Activated naive CD8-positive, alpha-beta T cell treated with anti-CD3 and anti-CD28 coated beads for 36 hours (primary cell): ENCODE measurements at regions not wholly inside any gene's neighbourhood (a gene's known extent, or its start where the extent isn't known, plus 50 kb on each side); places are given as distances from the start of the nearest gene placed in this dataset.

ENCODE experiments used
- DNase-seq: peaks from one replicate; pipeline ENCODE4 v3.0.0; 2021
- H3K27ac Mint-ChIP-seq: one replicate; pipeline ENCODE4 v1.8.0; 2022; ENCODE audit warnings: mild to moderate bottlenecking, moderate library complexity, mixed read lengths
- H3K27me3 Mint-ChIP-seq: one replicate; pipeline ENCODE4 v1.8.0; 2022; ENCODE audit warnings: mild to moderate bottlenecking, mixed read lengths
- H3K36me3 Mint-ChIP-seq: one replicate; pipeline ENCODE4 v1.8.0; 2021; ENCODE audit warnings: mild to moderate bottlenecking, mixed read lengths
- H3K4me1 Mint-ChIP-seq: one replicate; pipeline ENCODE4 v1.8.0; 2021; ENCODE audit warnings: mixed read lengths
- H3K4me3 Mint-ChIP-seq: one replicate; pipeline ENCODE4 v1.8.0; 2022; ENCODE audit warnings: mild to moderate bottlenecking, moderate library complexity, mixed read lengths
- H3K9me3 Mint-ChIP-seq: one replicate; pipeline ENCODE4 v1.8.0; 2022; ENCODE audit warnings: mixed read lengths

DNA sequence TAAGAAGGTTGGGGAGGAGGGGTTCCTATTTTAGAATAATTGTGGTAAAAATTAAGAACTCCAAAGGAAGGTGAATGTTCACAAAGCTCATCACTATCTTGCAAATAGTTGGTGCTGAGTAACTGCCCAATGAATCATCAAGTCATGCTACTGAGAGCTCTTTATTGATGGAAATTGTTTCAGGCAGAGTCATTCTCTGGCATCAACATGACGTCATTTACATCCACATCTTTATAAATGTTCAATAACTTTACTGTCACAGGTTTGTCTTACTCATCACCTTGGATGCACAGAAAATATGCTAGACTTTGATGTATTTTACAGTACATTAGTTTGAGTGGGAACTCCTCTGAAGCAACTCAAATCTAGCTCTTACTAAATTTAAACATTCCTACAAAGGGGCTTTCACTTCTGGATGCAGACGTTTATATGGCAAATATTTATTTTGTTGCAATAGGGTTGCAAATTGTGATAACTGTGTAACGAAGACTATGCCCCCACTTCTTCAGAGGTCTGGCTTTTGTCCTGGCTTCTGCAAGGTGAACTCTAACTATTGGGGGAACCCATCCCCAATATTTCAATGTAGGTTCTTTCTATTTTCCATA, 273.7 kb upstream of the AJAP1 start:
- peaks cover 9% of the 10 kb centered on the region for H3K4me1 Mint-ChIP-seq
- H3K36me3 Mint-ChIP-seq = no peaks in the 10 kb centered on the region
- no peak for DNase-seq
- H3K27ac Mint-ChIP-seq = no peak overlapping the region
- peaks cover 9% of the 10 kb centered on the region for H3K27me3 Mint-ChIP-seq
- H3K9me3 Mint-ChIP-seq = peaks cover 11% of the 10 kb centered on the region
- no peak overlapping the region for H3K4me3 Mint-ChIP-seq

- Mint-ChIP-seq H3K27me3 (peaks cover 16% of the 10 kb centered on the region), H3K4me3 (no peak overlapping the region), H3K4me1 (peaks cover 2% of the 10 kb centered on the region), H3K27ac (no peak overlapping the region), H3K36me3 (no peaks in the 10 kb centered on the region), H3K9me3 (peaks cover 9% of the 10 kb centered on the region)
- no peak for DNase-seq
Observed at GRCh38 chr1:4393191-4393590, 261.2 kb upstream of the AJAP1 start.

DNA sequence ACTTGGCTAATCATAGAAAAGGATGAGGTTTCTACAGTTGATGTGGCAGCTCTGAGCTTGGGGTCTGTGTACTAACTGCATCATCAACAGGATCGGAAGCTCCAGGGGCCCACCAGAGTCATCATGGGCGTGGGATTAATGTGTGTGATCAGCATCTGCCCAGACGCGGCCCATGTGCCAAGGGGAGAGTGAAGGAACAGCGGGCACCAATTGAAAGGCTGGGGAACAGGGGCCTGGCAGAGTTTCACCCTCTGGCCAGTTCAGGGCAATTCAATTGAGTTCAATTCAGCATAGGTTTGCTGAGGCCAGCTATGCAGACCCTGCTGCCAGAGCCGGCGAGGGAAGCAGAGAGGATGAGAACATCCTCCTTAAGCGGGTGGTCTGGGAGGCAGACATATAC, 260.0 kb upstream of the AJAP1 start:
- DNase-seq = no peak
- Mint-ChIP-seq H3K4me3 (no peak overlapping the region), H3K36me3 (no peaks in the 10 kb centered on the region), H3K4me1 (peaks cover 2% of the 10 kb centered on the region), H3K27ac (no peak overlapping the region), H3K27me3 (peaks cover 10% of the 10 kb centered on the region), H3K9me3 (peaks cover 7% of the 10 kb centered on the region)

DNA sequence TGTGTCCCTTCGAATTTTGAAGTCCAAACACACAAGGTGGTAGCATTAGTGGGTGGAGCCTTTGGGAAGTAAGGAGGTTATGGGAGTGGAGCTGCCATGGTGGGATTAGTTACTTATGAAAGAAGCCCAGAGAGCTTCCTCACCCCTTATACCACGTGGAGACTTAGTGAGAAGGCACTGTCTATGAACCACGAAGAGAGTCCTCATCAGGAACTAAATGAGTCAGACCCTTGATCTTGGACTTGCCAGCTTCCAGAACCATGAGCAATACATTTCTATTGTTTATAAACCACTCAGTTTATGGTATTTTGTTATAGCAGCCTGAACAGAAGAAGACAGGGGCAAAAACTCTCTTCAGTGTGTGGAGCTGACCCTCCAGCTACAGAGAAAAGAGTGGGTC, 259.3 kb upstream of the AJAP1 start:
- Mint-ChIP-seq H3K9me3 (peaks cover 7% of the 10 kb centered on the region), H3K4me1 (peaks cover 2% of the 10 kb centered on the region), H3K4me3 (no peak overlapping the region), H3K36me3 (no peaks in the 10 kb centered on the region), H3K27ac (no peak overlapping the region), H3K27me3 (peaks cover 10% of the 10 kb centered on the region)
- DNase-seq = no peak

- Mint-ChIP-seq H3K27me3 (peaks cover 10% of the 10 kb centered on the region), H3K4me1 (peaks cover 2% of the 10 kb centered on the region), H3K36me3 (no peaks in the 10 kb centered on the region), H3K4me3 (no peak overlapping the region), H3K27ac (no peak overlapping the region), H3K9me3 (peaks cover 7% of the 10 kb centered on the region)
- no peak for DNase-seq
Observed at GRCh38 chr1:4395676-4396075, 258.7 kb upstream of the AJAP1 start.

- H3K27me3 Mint-ChIP-seq = peaks cover 9% of the 10 kb centered on the region
- DNase-seq = no peak
- no peak overlapping the region for H3K4me3 Mint-ChIP-seq
- H3K36me3 Mint-ChIP-seq = no peaks in the 10 kb centered on the region
- no peak overlapping the region for H3K27ac Mint-ChIP-seq
- peaks cover 2% of the 10 kb centered on the region for H3K4me1 Mint-ChIP-seq
- H3K9me3 Mint-ChIP-seq = peaks cover 7% of the 10 kb centered on the region
Observed at GRCh38 chr1:4396551-4396950, 257.9 kb upstream of the AJAP1 start.

DNA sequence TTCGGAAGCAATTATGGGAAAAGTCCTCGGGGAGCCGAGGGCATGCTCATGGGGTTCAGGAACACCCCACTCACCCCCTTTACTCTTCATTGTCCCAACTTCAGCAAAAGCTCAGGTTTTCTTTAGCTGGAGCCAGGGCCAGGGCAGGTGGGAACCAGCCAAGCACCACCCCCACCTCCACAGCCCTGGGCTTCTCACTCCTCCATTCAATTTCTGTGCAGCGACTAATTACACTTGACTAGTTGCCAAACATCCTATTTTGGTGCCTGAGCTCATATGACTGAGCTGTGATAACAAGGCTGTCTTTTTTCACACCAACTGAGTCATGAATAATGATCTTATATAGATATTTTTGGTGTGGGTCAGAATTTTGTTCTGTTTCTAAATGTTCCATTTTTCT, 257.2 kb upstream of the AJAP1 start:
- no peak overlapping the region for H3K27ac Mint-ChIP-seq
- H3K4me3 Mint-ChIP-seq = no peak overlapping the region
- DNase-seq = no peak
- H3K4me1 Mint-ChIP-seq = peaks cover 2% of the 10 kb centered on the region
- peaks cover 7% of the 10 kb centered on the region for H3K9me3 Mint-ChIP-seq
- H3K27me3 Mint-ChIP-seq = peaks cover 7% of the 10 kb centered on the region
- no peaks in the 10 kb centered on the region for H3K36me3 Mint-ChIP-seq

GRCh38 chr1:4402032-4402431, 252.4 kb upstream of the AJAP1 start:
- H3K9me3 Mint-ChIP-seq = no peaks in the 10 kb centered on the region
- H3K27ac Mint-ChIP-seq = no peak overlapping the region
- no peak for DNase-seq
- H3K4me1 Mint-ChIP-seq = no peaks in the 10 kb centered on the region
- peaks cover 4% of the 10 kb centered on the region for H3K27me3 Mint-ChIP-seq
- no peaks in the 10 kb centered on the region for H3K36me3 Mint-ChIP-seq
- H3K4me3 Mint-ChIP-seq = no peak overlapping the region

- no peak for DNase-seq
- Mint-ChIP-seq H3K4me3 (no peak overlapping the region), H3K4me1 (no peaks in the 10 kb centered on the region), H3K27ac (no peak overlapping the region), H3K27me3 (peaks cover 4% of the 10 kb centered on the region), H3K9me3 (no peaks in the 10 kb centered on the region), H3K36me3 (no peaks in the 10 kb centered on the region)
Observed at GRCh38 chr1:4404854-4405590, 249.4 kb upstream of the AJAP1 start.

DNA sequence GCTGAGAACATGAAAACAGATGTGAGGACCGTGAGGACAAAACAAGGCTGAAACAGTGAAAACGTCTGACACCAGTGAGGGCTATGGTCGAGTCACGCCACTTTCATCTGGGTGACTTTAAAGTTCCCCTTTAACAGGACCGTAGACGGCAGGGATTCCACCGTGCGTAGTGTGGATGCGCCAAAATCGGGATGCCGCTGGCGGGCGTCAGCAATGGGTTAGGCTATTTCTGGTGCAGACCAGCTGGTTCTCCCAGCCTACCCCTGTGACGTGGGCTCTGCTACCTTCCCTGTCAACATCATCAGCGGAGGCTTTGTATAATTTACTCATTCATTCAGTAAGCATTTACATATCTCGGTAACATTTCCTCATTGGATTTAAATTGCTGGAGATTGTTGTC, 246.6 kb upstream of the AJAP1 start:
- H3K4me1 Mint-ChIP-seq = no peaks in the 10 kb centered on the region
- H3K9me3 Mint-ChIP-seq = no peaks in the 10 kb centered on the region
- peaks cover 8% of the 10 kb centered on the region for H3K27me3 Mint-ChIP-seq
- H3K36me3 Mint-ChIP-seq = no peaks in the 10 kb centered on the region
- H3K4me3 Mint-ChIP-seq = no peak overlapping the region
- DNase-seq = no peak
- H3K27ac Mint-ChIP-seq = no peak overlapping the region

GRCh38 chr1:4408380-4408779, 246.0 kb upstream of the AJAP1 start:
- peaks cover 8% of the 10 kb centered on the region for H3K27me3 Mint-ChIP-seq
- no peaks in the 10 kb centered on the region for H3K36me3 Mint-ChIP-seq
- H3K9me3 Mint-ChIP-seq = no peaks in the 10 kb centered on the region
- H3K4me1 Mint-ChIP-seq = no peaks in the 10 kb centered on the region
- no peak overlapping the region for H3K4me3 Mint-ChIP-seq
- H3K27ac Mint-ChIP-seq = no peak overlapping the region
- no peak for DNase-seq

DNA sequence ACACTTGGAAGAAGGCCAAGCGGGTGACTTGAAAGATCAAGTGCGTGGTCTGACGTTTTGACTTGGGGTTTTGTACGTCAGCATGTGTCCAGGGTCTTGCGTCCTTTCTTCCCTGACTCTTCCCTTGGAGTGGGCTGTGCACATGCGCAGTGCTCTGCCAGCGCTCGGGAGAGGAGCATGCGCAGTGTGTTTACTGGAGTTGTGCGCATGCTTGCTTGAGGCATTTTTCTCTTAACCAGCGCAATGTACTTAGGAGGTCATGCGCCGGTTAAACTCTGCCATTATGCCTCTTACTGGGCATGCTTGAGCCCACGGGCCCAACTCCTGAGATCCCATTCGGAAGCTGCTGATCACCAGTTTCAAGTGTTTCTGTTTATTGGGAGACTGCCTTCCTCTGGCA, 242.5 kb upstream of the AJAP1 start:
- Mint-ChIP-seq H3K4me1 (no peaks in the 10 kb centered on the region), H3K27me3 (peaks cover 23% of the 10 kb centered on the region), H3K4me3 (no peak overlapping the region), H3K9me3 (peaks cover 6% of the 10 kb centered on the region), H3K36me3 (no peaks in the 10 kb centered on the region), H3K27ac (no peak overlapping the region)
- no peak for DNase-seq

DNA sequence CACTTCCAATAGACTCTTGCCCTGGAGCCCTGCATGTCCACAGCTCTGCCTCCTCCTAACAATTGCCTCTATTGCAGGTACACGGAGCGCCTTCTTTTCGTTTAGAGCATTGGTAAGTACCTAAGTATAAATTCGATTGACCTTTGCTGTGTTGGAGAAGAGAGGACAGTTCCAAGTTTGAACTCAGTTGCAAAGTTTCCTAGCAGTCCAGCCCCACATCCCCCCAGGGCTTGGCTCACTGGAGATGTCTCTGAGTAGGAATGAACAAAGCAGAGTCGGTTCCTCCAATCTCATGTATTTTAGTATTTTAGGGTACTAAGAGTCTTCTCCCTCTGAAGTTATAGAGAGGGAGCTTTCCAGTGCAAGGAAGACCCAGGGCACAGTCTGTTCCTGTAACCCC, 238.9 kb upstream of the AJAP1 start:
- Mint-ChIP-seq H3K36me3 (peaks cover 2% of the 10 kb centered on the region), H3K4me1 (no peaks in the 10 kb centered on the region), H3K4me3 (no peak overlapping the region), H3K27ac (no peak overlapping the region), H3K9me3 (peaks cover 10% of the 10 kb centered on the region), H3K27me3 (peaks cover 39% of the 10 kb centered on the region)
- DNase-seq = no peak

DNA sequence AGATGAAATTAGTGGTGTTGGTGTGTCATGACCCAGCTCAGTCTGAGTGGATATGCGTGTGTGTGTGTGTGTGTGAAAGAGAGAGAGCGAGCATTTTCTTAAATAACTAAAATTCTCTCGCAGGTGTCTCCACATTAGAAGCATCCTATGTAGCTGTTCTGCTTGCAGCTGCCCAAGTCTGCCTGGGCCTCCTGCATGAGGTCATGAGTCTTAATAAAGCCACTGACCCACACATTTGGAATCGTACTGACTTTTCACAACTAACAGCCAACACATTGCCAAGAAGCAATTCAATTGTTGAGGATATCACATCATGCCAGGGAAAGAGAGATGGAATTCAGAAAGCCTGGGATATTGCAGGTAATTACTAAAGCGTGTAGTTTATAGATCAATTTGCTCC, 238.2 kb upstream of the AJAP1 start:
- H3K27ac Mint-ChIP-seq = no peak overlapping the region
- H3K27me3 Mint-ChIP-seq = peaks cover 39% of the 10 kb centered on the region
- H3K4me1 Mint-ChIP-seq = no peaks in the 10 kb centered on the region
- H3K36me3 Mint-ChIP-seq = peaks cover 2% of the 10 kb centered on the region
- no peak for DNase-seq
- H3K9me3 Mint-ChIP-seq = peaks cover 12% of the 10 kb centered on the region
- H3K4me3 Mint-ChIP-seq = no peak overlapping the region

- H3K36me3 Mint-ChIP-seq = peaks cover 2% of the 10 kb centered on the region
- DNase-seq = no peak
- H3K27me3 Mint-ChIP-seq = peaks cover 48% of the 10 kb centered on the region
- H3K4me1 Mint-ChIP-seq = no peaks in the 10 kb centered on the region
- peaks cover 12% of the 10 kb centered on the region for H3K9me3 Mint-ChIP-seq
- no peak overlapping the region for H3K27ac Mint-ChIP-seq
- no peak overlapping the region for H3K4me3 Mint-ChIP-seq
Observed at GRCh38 chr1:4418021-4418420, 236.4 kb upstream of the AJAP1 start.

GRCh38 chr1:4421986-4422385, 232.4 kb upstream of the AJAP1 start:
- Mint-ChIP-seq H3K27ac (no peak overlapping the region), H3K9me3 (peaks cover 6% of the 10 kb centered on the region)

More at GRCh38 chr1:4421986-4422385, 232.4 kb upstream of the AJAP1 start:
- H3K4me3 Mint-ChIP-seq = no peak overlapping the region
- DNase-seq = no peak
- H3K36me3 Mint-ChIP-seq = peaks cover 2% of the 10 kb centered on the region
- peaks cover 32% of the 10 kb centered on the region for H3K27me3 Mint-ChIP-seq
- no peaks in the 10 kb centered on the region for H3K4me1 Mint-ChIP-seq
